SU-DHL-6 (cell line): ENCODE measurements at regions not wholly inside any gene's neighbourhood (a gene's known extent, or its start where the extent isn't known, plus 50 kb on each side); places are given as distances from the start of the nearest gene placed in this dataset.

Source experiments
- CTCF ChIP-seq: fragments of 200-600 bp; sonication (generic); IDR thresholded peaks from one replicate; pipeline ENCODE4 v1.5.1; 2017; ENCODE audit warnings: antibody characterized with exemption, mild to moderate bottlenecking, low read length, moderate library complexity; ENCODE audit not compliant: insufficient read depth, poor library complexity, severe bottlenecking
- EZH2phosphoT487 ChIP-seq: fragments of 200-600 bp; sonication (generic), shearing (Covaris generic); conservative IDR thresholded peaks from 2 replicates; pipeline ENCODE4 v1.6.1; 2018; ENCODE audit warnings: mild to moderate bottlenecking, antibody characterized with exemption, low read length, moderate library complexity, mixed read lengths

GRCh38 chr3:157830556-157831236 is 275.5 kb downstream of the SHOX2 start:
- TF ChIP-seq CTCF (no peak), EZH2phosphoT487 (no peak)
